ENCODE measurements at regions not wholly inside any gene's neighbourhood (a gene's known extent, or its start where the extent isn't known, plus 50 kb on each side); places are given as distances from the start of the nearest gene placed in this dataset.

- no peak for DNase-seq (ENCODE audit: low read depth)
Measured at GRCh38 chr5:145506185-145506850, 328.8 kb downstream of the PRELID2 start.

GRCh38 chr5:145502906-145503305 lies 332.2 kb downstream of the PRELID2 start:
- no peak for DNase-seq (ENCODE audit: low read depth)

GRCh38 chr5:145500710-145501109 lies 334.4 kb downstream of the PRELID2 start:
- DNase-seq (ENCODE audit: low read depth), result no peak

GRCh38 chr5:145499483-145499882 lies 335.7 kb downstream of the PRELID2 start:
- DNase-seq (ENCODE audit: low read depth), result no peak

- DNase-seq (ENCODE audit: low read depth), result no peak
Measured at GRCh38 chr5:145497052-145497451, 338.1 kb downstream of the PRELID2 start.

GRCh38 chr5:145495741-145496140 lies 339.4 kb downstream of the PRELID2 start:
- DNase-seq (ENCODE audit: low read depth), result no peak

GRCh38 chr5:145495196-145495595 lies 339.9 kb downstream of the PRELID2 start:
- DNase-seq (ENCODE audit: low read depth), result no peak

GRCh38 chr5:145493435-145493834 lies 341.7 kb downstream of the PRELID2 start:
- no peak for DNase-seq (ENCODE audit: low read depth)

GRCh38 chr5:145489516-145489915 lies 345.6 kb downstream of the PRELID2 start:
- no peak for DNase-seq (ENCODE audit: low read depth)

GRCh38 chr5:145484158-145484557 lies 351.0 kb downstream of the PRELID2 start:
- DNase-seq (ENCODE audit: low read depth), result no peak

- DNase-seq (ENCODE audit: low read depth), result no peak
Measured at GRCh38 chr5:145483212-145483611, 351.9 kb downstream of the PRELID2 start.

- no peak for DNase-seq (ENCODE audit: low read depth)
Measured at GRCh38 chr5:145479857-145480256, 355.3 kb downstream of the PRELID2 start.

GRCh38 chr5:145479271-145479670 lies 355.9 kb downstream of the PRELID2 start:
- no peak for DNase-seq (ENCODE audit: low read depth)

- DNase-seq (ENCODE audit: low read depth), result no peak
Measured at GRCh38 chr5:145478651-145479050, 356.5 kb downstream of the PRELID2 start.

GRCh38 chr5:145473042-145473642 lies 362.0 kb downstream of the PRELID2 start:
- no peak for DNase-seq (ENCODE audit: low read depth)

GRCh38 chr5:145471831-145472612 lies 363.1 kb downstream of the PRELID2 start:
- no peak for DNase-seq (ENCODE audit: low read depth)

GRCh38 chr5:145471026-145471425 lies 364.1 kb downstream of the PRELID2 start:
- no peak for DNase-seq (ENCODE audit: low read depth)

- DNase-seq (ENCODE audit: low read depth), result no peak
Measured at GRCh38 chr5:145470396-145470979, 364.7 kb downstream of the PRELID2 start.

GRCh38 chr5:145467446-145467845 lies 367.7 kb downstream of the PRELID2 start:
- DNase-seq (ENCODE audit: low read depth), result no peak

GRCh38 chr5:145466533-145466932 lies 368.6 kb downstream of the PRELID2 start:
- no peak for DNase-seq (ENCODE audit: low read depth)

GRCh38 chr5:145465474-145466263 lies 369.5 kb downstream of the PRELID2 start:
- no peak for DNase-seq (ENCODE audit: low read depth)

GRCh38 chr5:145464171-145464570 lies 371.0 kb downstream of the PRELID2 start:
- no peak for DNase-seq (ENCODE audit: low read depth)
